ACHN (cell line): ENCODE measurements at regions not wholly inside any gene's neighbourhood (a gene's known extent, or its start where the extent isn't known, plus 50 kb on each side); places are given as distances from the start of the nearest gene placed in this dataset.

Experiments used
- DNase-seq: peaks from one replicate; pipeline ENCODE4 v3.0.0-alpha.2; 2015
- in situ Hi-C: cut with HindIII; loops from 2 replicates; pipeline ENCODE4 v1.10.0; 2017; ENCODE audit warnings: low sequenced_read_pairs, low pct_ligation_motif_present, low pct_unique_long_range_greater_than_20kb

GRCh38 chr6:82701341-82701740 is 337.7 kb downstream of the TPBG start:
- in situ Hi-C loops, result no loop called here
- no peak for DNase-seq

GRCh38 chr6:82702574-82702973 is 339.0 kb downstream of the TPBG start:
- DNase-seq, result no peak

GRCh38 chr6:82703230-82703629 is 339.6 kb downstream of the TPBG start:
- in situ Hi-C loops, result no loop called here
- DNase-seq, result no peak

More at GRCh38 chr6:82702574-82702973, 339.0 kb downstream of the TPBG start:
- in situ Hi-C loops, result no loop called here

GRCh38 chr6:82704045-82704444 is 340.4 kb downstream of the TPBG start:
- DNase-seq, result no peak
- in situ Hi-C loops, result no loop called here

GRCh38 chr6:82705579-82705978 is 342.0 kb downstream of the TPBG start:
- DNase-seq, result no peak
- in situ Hi-C loops, result no loop called here

GRCh38 chr6:82711105-82711827 is 347.6 kb downstream of the TPBG start:
- in situ Hi-C loops, result no loop called here
- no peak for DNase-seq

- no peak for DNase-seq
- in situ Hi-C loops, result no loop called here
Observed at GRCh38 chr6:82711971-82712370, 348.4 kb downstream of the TPBG start.

GRCh38 chr6:82712389-82712788 is 348.8 kb downstream of the TPBG start:
- in situ Hi-C loops, result no loop called here
- no peak for DNase-seq

- peak; percentile 3 for DNase-seq
Observed at GRCh38 chr6:82712826-82713225, 349.2 kb downstream of the TPBG start.

GRCh38 chr6:82720992-82721391 is 344.6 kb downstream of the UBE3D start:
- in situ Hi-C loops, result no loop called here
- DNase-seq, result no peak

More at GRCh38 chr6:82712826-82713225, 349.2 kb downstream of the TPBG start:
- in situ Hi-C loops, result no loop called here

GRCh38 chr6:82735790-82736189 is 329.9 kb downstream of the UBE3D start:
- in situ Hi-C loops, result no loop called here
- no peak for DNase-seq

GRCh38 chr6:82737965-82738364 is 327.7 kb downstream of the UBE3D start:
- in situ Hi-C loops, result no loop called here
- DNase-seq, result no peak

- in situ Hi-C loops, result no loop called here
- no peak for DNase-seq
Observed at GRCh38 chr6:82738773-82739172, 326.9 kb downstream of the UBE3D start.

GRCh38 chr6:82739303-82739702 is 326.3 kb downstream of the UBE3D start:
- in situ Hi-C loops, result no loop called here
- DNase-seq, result no peak

GRCh38 chr6:82740072-82740471 is 325.6 kb downstream of the UBE3D start:
- in situ Hi-C loops, result no loop called here
- DNase-seq, result no peak

GRCh38 chr6:82741325-82741995 is 324.2 kb downstream of the UBE3D start:
- DNase-seq, result no peak
- in situ Hi-C loops, result no loop called here

- DNase-seq, result no peak
- in situ Hi-C loops, result no loop called here
Observed at GRCh38 chr6:82741996-82742385, 323.6 kb downstream of the UBE3D start.

GRCh38 chr6:82744286-82745015 is 321.2 kb downstream of the UBE3D start:
- no peak for DNase-seq

GRCh38 chr6:82750556-82750955 is 315.1 kb downstream of the UBE3D start:
- DNase-seq, result no peak
- in situ Hi-C loops, result no loop called here

More at GRCh38 chr6:82744286-82745015, 321.2 kb downstream of the UBE3D start:
- in situ Hi-C loops, result no loop called here
